Vagina (tissue), 2 donors: ENCODE measurements at regions not wholly inside any gene's neighbourhood (a gene's known extent, or its start where the extent isn't known, plus 50 kb on each side); places are given as distances from the start of the nearest gene placed in this dataset.

Source experiments
- DNase-seq, 2 donors: peaks; one replicate each; pipeline ENCODE4 v3.0.0-alpha.2; 2017; ENCODE audit errors: extremely low spot score in 2 of 2
- H3K27ac ChIP-seq: fragments of 200-600 bp; sonication (generic); one replicate; pipeline ENCODE4 v1.5.1; 2019
- H3K27me3 ChIP-seq: fragments of 200-600 bp; sonication (generic); one replicate; pipeline ENCODE4 v1.5.1; 2019
- H3K36me3 ChIP-seq, 2 donors: fragments of 200-600 bp; sonication (generic); one replicate each; pipeline ENCODE4 v1.5.1; 2017 to 2019
- H3K4me1 ChIP-seq: fragments of 200-600 bp; sonication (generic); one replicate; pipeline ENCODE4 v1.5.1; 2019
- H3K4me3 ChIP-seq, 2 donors: fragments of 200-600 bp; sonication (generic); 1 replicate in 1 of 2; 2 replicates in 1 of 2; pipeline ENCODE4 v1.5.1; 2016 to 2019
- H3K9me3 ChIP-seq: fragments of 200-600 bp; sonication (generic); one replicate; pipeline ENCODE4 v1.5.1; 2019
- CTCF ChIP-seq, 3 experiments: fragments of 450-650 bp in 2 of 3; fragments of 200-600 bp in 1 of 3; sonication (generic) in 1 of 3; IDR thresholded peaks; one replicate each; pipeline ENCODE4 v1.5.1; 2017 to 2019; ENCODE audit warnings: antibody characterized with exemption in 3 of 3, mild to moderate bottlenecking in 2 of 3, moderate library complexity in 2 of 3
- POLR2A ChIP-seq, 2 donors: fragments of 450-650 bp; IDR thresholded peaks; one replicate each; pipeline ENCODE4 v1.6.1; 2017; ENCODE audit warnings: antibody characterized with exemption in 2 of 2, mild to moderate bottlenecking in 2 of 2, moderate library complexity in 2 of 2
- POLR2AphosphoS5 ChIP-seq, 2 donors: sonication (generic); formaldehyde crosslinking; IDR thresholded peaks; one replicate each; pipeline ENCODE4 v1.9.0; 2017; ENCODE audit warnings: antibody characterized with exemption in 2 of 2, mild to moderate bottlenecking in 2 of 2, low read depth in 1 of 2; ENCODE audit not compliant: insufficient read depth in 1 of 2
- intact Hi-C: fragments of 100-400 bp; cut with DNase I; formaldehyde crosslinking; loops from one replicate; pipeline ENCODE4 v1.15.1; 2023

GRCh38 chr7:79968077-79968648 lies 166.5 kb upstream of the GNAI1 start:
- no peaks in the 10 kb centered on the region for H3K4me1 ChIP-seq
- no peaks in the 10 kb centered on the region for H3K36me3 ChIP-seq
- H3K4me3 ChIP-seq = no peak overlapping the region
- no peak for DNase-seq
- no peak for TF ChIP-seq POLR2A (IDR thresholded peaks at IDR 0.05)
- H3K9me3 ChIP-seq = no peaks in the 10 kb centered on the region
- intact Hi-C loops = no loop called here
- no peak overlapping the region for H3K27ac ChIP-seq
- H3K27me3 ChIP-seq = no peaks in the 10 kb centered on the region

GRCh38 chr7:79965946-79966345 lies 168.7 kb upstream of the GNAI1 start:
- no peaks in the 10 kb centered on the region for H3K36me3 ChIP-seq
- no peak for TF ChIP-seq CTCF (IDR thresholded peaks at IDR 0.05)
- no peak for TF ChIP-seq POLR2A (IDR thresholded peaks at IDR 0.05)
- TF ChIP-seq POLR2AphosphoS5 (IDR thresholded peaks at IDR 0.05; ENCODE audit: insufficient read depth in 1 of 2, low read depth in 1 of 2) = no peak
- no peak overlapping the region for H3K4me3 ChIP-seq
- no peaks in the 10 kb centered on the region for H3K27me3 ChIP-seq
- no peak for DNase-seq
- intact Hi-C loops = no loop called here
- H3K27ac ChIP-seq = no peak overlapping the region
- H3K4me1 ChIP-seq = no peaks in the 10 kb centered on the region
- no peaks in the 10 kb centered on the region for H3K9me3 ChIP-seq

- Histone ChIP-seq H3K9me3 (no peaks in the 10 kb centered on the region), H3K27ac (no peak overlapping the region), H3K36me3 (no peaks in the 10 kb centered on the region), H3K4me1 (no peaks in the 10 kb centered on the region), H3K4me3 (no peak overlapping the region), H3K27me3 (no peaks in the 10 kb centered on the region)
- DNase-seq = no peak
- TF ChIP-seq CTCF (IDR thresholded peaks at IDR 0.05) = no peak
- no peak for TF ChIP-seq POLR2AphosphoS5 (IDR thresholded peaks at IDR 0.05; ENCODE audit: insufficient read depth in 1 of 2, low read depth in 1 of 2)
- TF ChIP-seq POLR2A (IDR thresholded peaks at IDR 0.05) = no peak
- intact Hi-C loops = no loop called here
Measured at GRCh38 chr7:79964463-79964862, 170.2 kb upstream of the GNAI1 start.

- H3K27me3 ChIP-seq = no peaks in the 10 kb centered on the region
- no peaks in the 10 kb centered on the region for H3K4me1 ChIP-seq
- no peak overlapping the region for H3K27ac ChIP-seq
- H3K4me3 ChIP-seq = no peak overlapping the region
- no peaks in the 10 kb centered on the region for H3K36me3 ChIP-seq
- intact Hi-C loops = no loop called here
- no peaks in the 10 kb centered on the region for H3K9me3 ChIP-seq
- no peak for DNase-seq
- TF ChIP-seq CTCF (IDR thresholded peaks at IDR 0.05) (no peak), POLR2A (IDR thresholded peaks at IDR 0.05) (no peak), POLR2AphosphoS5 (IDR thresholded peaks at IDR 0.05; ENCODE audit: insufficient read depth in 1 of 2, low read depth in 1 of 2) (no peak)
Measured at GRCh38 chr7:79953130-79953529, 181.5 kb upstream of the GNAI1 start.

GRCh38 chr7:79952399-79952798 lies 182.2 kb upstream of the GNAI1 start:
- Histone ChIP-seq H3K27ac (no peak overlapping the region), H3K27me3 (no peaks in the 10 kb centered on the region), H3K9me3 (no peaks in the 10 kb centered on the region), H3K4me1 (no peaks in the 10 kb centered on the region), H3K4me3 (no peak overlapping the region), H3K36me3 (no peaks in the 10 kb centered on the region)
- intact Hi-C loops = no loop called here
- DNase-seq = no peak
- no peak for TF ChIP-seq POLR2A (IDR thresholded peaks at IDR 0.05)
- no peak for TF ChIP-seq POLR2AphosphoS5 (IDR thresholded peaks at IDR 0.05; ENCODE audit: insufficient read depth in 1 of 2, low read depth in 1 of 2)
- no peak for TF ChIP-seq CTCF (IDR thresholded peaks at IDR 0.05)
